HG03045 (cell line): ENCODE measurements at regions not wholly inside any gene's neighbourhood (a gene's known extent, or its start where the extent isn't known, plus 50 kb on each side); places are given as distances from the start of the nearest gene placed in this dataset.
"Not testable (repeated sequence)": the region's sequence is repeated elsewhere in the genome, so short reads cannot be mapped to it uniquely, and the experiment has no call there.

ENCODE experiments used
- ATAC-seq: cut with Tn5 transposase; IDR thresholded peaks from one replicate; pipeline ENCODE4 v1.9.1; 2021; ENCODE audit warnings: mild to moderate bottlenecking, moderate library complexity; ENCODE audit not compliant: unreplicated experiment

DNA sequence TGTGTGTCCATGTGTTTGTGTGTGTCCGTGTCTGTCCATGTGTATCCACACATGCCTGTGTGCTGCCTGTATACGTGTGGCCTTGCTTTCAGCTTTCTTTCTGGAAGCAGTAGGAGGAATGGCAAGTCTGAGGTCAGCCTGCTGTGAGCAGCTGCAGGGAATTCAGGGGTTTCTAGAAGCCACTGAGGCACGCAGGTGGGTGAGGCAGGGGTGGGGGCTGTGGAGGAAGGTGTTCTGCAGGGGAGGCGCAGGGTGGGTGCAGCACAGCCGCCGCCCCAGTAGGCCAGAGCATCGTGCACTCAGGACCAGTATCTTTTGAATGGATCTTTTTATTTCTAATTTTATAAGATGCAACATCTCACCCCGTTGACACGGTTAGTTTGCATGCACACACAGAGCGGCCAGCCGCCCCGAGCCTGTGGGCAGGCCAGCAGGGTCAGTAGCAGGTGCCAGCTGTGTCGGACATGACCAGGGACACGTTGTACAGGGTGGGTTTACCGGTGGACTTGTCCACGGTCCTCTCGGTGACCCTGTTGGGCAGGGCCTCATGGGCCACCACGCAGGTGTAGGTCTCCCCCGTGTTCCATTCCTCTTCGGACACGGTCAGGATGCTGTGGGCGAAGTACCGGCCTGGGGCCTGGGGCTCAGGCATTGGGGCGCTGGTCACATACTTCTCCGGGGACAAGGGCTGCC is 327.7 kb downstream of the TMEM121 start:
- ATAC-seq: no peak

DNA sequence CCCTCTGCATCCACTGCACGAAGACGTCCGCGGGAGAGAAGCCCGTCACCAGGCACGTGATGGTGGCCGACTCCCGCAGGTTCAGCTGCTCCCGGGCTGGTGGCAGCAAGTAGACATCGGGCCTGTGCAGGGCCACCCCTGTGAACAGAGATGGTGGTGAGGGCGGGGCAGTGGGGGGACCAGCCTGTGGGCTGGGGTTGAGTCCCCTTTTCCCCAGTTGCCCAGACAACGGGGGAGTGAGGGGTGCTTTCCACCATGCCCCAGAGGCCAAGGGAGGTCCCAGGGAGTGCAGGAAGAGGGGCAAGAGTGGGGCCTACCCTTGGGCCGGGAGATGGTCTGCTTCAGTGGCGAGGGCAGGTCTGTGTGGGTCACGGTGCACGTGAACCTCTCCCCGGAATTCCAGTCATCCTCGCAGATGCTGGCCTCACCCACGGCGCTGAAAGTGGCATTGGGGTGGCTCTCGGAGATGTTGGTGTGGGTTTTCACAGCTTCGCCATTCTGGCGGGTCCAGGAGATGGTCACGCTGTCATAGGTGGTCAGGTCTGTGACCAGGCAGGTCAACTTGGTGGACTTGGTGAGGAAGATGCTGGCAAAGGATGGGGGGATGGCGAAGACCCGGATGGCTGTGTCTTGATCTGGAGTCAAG is 328.3 kb downstream of the TMEM121 start:
- ATAC-seq: no peak

DNA sequence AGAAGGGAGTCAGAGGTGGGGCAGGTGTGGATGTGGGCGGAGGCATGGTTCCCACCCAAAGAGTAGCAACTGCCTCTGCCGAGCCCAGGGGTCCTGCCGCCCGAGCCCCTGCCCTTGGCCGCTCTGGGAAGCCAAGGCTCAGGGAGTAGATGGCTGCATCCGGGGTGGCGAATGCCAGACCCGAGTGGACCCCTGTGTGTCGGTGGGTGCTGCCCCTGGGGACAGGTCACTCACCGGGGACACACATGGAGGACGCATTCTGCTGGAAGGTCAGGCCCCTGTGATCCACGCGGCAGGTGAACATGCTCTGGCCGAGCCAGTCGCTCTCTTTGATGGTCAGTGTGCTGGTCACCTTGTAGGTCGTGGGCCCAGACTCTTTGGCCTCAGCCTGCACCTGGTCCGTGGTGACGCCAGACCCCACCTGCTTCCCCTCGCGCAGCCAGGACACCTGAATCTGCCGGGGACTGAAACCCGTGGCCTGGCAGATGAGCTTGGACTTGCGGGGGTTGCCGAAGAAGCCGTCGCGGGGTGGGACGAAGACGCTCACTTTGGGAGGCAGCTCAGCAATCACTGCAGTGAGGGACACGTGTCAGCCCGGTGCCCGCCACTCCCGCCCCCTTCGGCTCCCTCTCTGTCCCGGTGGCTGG is 329.0 kb downstream of the TMEM121 start:
- ATAC-seq: no peak

DNA sequence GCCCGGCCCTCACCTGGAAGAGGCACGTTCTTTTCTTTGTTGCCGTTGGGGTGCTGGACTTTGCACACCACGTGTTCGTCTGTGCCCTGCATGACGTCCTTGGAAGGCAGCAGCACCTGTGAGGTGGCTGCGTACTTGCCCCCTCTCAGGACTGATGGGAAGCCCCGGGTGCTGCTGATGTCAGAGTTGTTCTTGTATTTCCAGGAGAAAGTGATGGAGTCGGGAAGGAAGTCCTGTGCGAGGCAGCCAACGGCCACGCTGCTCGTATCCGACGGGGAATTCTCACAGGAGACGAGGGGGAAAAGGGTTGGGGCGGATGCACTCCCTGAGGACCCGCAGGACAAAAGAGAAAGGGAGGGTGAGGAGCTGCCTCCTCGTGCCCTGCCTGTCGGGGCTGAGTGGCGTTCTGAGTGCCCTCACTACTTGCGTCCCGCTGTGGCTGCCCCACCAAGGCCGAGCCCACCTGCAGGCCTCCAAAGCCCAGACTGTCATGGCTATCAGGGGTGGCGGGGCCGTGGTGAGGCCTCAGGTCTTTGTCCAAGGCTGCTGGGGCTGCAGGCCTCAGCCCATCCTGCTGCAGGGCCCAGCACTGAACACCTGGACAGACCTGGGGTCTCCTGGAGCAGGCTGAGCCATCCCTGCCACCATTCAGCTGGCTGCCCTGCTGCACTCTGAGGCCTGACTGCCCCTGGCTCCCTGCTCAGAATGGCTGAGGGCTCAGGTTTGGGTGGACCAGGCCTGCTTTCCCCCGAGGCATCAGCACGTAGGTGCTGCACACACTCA is 329.7 kb downstream of the TMEM121 start:
- ATAC-seq: no peak

DNA sequence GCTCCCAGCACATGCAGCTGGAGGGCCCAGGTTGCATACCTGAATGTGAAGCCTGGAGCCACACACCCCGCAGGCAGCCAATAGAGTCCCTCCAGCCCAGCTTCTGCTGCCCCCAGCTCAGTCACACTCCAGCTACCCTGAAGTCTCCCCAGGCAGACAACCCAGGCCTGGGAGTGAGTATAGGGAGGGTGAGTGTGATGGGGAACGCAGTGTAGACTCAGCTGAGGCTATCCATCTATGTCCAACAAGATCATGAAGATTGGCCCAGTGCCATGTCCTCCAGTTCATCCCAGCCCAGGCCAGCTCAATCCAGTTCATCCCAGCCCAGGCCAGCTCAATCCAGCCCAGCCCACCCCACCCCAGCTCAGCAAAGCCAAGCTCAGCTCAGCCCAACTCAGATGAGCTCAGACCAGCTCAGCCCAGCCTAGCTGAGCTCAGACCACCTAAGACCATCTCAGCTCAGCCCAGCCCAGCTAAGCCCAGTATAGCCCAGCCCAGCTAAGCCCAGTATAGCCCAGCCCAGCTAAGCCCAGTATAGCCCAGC is 330.4 kb downstream of the TMEM121 start:
- ATAC-seq: no peak

DNA sequence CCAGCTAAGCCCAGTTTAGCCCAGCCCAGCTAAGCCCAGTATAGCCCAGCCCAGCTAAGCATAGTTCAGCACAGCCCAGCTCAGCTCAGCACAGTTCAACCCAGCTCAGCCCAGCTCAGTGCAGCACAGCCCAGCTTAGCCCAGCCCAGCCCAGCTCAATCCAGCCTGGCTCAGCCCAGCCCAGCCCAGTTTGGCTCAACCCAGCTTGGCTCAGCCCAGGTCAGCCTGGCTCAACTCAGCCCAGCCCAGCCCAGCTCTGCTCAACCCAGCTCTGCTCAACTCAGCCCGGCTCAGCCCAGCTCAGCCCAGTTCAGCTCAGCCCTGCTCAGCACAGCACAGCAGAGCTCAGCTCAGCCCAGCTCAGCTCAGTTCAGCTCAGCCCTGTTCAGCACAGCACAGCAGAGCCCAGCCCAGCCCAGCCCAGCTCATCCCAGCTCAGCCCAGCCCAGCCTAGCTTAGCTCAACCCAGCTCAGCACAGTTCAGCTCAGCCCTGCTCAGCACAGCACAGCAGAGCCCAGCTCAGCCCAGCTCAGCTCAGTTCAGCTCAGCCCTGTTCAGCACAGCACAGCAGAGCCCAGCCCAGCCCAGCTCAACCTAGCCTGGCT is 330.9 kb downstream of the TMEM121 start:
- no peak for ATAC-seq

DNA sequence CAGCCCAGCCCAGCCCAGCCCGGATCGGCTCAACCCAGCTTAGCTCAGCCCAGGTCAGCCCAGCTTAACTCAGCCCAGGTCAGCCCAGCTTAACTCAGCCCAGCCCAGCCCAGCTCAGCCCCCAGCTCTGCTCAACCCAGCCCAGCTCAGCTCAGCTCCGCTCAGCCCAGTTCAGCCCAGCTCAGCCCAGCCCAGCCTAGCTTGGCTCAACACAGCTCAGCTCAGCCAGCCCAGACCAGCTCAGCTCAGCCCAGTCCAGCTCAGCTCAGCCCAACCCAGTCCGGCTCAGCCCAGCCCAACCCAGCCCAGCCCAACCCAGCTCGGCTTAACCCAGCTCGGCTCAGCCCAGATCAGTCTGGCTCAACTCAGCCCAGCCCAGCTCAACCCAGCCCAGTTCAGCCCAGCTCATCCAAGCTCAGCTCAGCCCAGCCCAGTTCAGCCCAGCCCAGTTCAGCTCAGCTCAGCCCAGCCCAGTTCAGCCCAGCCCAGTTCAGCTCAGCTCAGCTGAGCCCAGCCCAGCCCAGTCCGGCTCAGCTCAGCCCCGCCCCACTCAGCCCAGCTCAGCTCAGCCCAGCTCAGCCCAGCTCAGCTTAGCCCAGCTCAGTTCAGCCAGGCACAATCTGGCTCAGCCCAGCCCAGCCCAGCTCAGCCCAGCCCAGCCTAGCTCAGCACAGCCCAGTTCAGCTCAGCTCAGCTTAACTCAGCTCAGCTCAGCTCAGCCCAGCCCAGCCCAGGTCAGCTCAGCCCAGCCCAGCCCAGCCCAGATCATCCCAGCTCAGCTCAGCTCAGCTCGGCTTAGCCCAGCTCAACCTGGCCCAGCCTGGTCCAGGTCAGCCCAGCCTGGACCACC is 331.7 kb downstream of the TMEM121 start:
- no peak for ATAC-seq

DNA sequence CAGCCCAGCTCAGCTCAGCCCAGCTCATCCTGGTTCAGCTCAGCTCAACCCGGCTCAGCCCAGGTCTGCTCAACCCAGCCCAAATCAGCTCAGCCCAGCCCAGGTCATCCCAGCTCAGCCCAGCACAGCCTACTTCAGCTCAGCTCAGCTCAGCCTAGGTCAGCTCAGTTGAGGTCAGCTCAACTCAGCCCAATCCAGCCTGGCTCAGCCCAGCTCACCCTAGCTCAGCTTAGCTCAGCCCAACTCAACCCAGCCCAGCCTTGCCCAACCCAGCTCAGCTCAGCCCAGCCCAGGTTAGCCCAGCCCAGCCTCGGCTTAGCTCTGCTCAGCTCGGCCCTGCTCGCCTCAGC is 332.3 kb downstream of the TMEM121 start:
- no peak for ATAC-seq

DNA sequence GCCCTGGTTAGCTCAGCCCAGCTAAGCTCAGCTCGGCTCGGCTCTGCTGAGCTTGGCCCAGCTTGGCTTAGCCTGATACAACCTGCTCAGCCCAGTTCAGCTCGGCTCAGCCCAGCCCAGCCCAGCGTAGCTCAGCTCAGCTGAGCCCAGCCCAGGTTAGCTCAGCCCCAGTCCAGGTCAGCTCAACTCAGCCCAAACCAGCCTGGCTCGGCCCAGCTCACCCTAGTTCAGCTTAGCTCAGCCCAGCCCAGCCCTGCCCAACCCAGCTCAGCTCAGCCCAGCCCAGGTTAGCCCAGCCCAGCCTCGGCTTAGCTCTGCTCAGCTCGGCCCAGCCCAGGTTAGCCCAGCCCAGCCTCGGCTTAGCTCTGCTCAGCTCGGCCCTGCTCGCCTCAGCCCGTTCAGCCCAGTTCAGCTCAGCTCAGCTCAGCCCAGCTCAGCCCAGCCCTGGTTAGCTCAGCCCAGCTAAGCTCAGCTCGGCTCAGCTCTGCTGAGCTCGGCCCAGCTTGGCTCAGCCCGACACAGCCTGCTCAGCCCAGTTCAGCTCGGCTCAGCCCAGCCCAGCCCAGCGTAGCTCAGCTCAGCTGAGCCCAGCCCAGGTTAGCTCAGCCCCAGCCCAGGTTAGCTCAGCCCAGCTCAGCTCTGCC is 332.8 kb downstream of the TMEM121 start:
- ATAC-seq: not testable (repeated sequence)

DNA sequence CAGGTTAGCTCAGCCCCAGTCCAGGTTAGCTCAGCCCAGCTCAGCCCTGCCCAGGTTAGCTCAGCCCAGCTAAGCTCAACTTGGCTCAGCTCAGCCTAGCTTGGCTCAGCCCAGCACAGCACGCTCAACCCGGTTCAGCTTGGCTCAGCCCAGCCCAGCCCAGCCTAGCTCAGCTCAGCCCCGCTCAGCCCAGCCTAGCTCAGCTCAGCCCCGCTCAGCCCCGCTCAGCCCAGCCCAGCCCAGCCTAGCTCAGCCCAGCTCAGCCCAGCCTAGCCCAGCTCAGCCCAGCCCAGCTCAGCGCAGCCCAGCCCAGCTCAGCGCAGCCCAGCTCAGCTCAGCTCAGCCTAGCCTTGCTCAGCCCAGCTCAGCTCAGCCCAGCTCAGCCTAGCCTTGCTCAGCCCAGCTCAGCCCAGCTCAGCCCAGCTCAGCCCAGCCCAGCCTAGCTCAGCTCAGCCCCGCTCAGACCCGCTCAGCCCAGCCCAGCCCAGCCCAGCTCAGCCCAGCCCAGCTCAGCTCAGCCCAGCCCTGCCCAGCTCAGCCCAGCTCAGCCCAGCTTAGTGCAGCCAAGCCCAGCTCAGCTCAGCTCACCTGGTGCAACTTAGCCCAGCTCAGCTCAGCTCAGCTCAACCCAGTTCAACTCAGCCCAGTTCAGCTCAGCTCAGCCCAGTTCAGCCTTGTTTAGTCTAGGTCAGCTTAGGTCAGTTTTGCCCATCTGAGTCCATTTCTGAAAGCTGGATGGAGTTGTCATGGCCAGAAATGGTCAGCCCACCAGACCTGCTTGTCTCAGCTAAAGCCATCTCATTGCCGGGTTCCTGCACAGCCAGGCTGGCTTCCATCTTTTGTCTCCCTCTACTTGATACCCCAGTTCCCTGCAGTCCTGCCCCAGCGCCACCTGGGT is 333.6 kb downstream of the TMEM121 start:
- no peak for ATAC-seq

DNA sequence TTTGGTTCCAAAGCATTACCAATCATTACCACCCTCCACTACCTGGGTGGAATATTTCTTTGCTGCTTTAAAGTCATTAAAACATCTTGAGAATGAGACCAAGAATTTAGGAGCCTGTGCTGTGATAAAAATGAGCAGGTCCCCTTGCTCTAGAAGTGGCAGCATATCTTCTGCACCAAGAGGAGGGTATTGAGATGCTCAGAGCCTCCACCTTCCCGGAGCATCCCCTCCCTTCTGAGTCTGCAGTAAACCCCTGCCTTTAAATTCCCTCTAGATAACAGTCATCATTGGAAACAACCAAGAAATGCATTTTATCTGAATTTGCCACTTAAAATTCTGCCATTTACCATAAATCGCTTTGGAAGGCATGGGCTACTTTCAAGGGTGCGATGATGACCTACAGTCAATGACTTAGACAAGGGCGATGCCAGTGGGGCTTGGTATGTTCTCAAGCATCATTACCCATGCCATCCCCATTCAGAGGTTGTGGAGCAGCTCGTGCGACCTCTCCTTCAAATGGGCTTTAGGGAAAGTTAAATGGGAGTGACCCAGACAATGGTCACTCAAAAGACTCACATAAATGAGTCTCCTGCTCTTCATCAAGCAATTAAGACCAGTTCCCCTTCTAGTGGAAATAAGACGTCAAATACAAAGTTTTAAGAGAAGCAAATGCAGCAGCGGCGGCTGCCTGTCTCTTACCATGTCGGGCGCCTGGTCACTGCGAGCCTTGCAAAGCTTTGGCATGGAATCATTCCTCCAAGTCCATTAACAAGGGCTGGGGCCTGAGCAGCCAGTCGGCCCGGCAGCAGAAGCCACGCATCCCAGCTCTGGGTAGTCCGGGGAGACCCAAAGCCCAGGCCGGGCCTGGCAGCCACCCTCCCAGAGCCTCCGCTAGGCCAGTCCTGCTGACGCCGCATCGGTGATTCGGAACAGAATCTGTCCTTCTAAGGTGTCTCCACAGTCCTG is 334.5 kb downstream of the TMEM121 start:
- ATAC-seq: no peak

DNA sequence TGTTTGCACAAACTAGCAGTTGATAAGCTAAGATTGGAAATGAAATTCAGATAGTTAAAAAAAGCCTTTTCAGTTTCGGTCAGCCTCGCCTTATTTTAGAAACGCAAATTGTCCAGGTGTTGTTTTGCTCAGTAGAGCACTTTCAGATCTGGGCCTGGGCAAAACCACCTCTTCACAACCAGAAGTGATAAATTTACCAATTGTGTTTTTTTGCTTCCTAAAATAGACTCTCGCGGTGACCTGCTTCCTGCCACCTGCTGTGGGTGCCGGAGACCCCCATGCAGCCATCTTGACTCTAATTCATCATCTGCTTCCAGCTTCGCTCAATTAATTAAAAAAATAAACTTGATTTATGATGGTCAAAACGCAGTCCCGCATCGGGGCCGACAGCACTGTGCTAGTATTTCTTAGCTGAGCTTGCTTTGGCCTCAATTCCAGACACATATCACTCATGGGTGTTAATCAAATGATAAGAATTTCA is 335.6 kb downstream of the TMEM121 start:
- peak; percentile 37 for ATAC-seq

DNA sequence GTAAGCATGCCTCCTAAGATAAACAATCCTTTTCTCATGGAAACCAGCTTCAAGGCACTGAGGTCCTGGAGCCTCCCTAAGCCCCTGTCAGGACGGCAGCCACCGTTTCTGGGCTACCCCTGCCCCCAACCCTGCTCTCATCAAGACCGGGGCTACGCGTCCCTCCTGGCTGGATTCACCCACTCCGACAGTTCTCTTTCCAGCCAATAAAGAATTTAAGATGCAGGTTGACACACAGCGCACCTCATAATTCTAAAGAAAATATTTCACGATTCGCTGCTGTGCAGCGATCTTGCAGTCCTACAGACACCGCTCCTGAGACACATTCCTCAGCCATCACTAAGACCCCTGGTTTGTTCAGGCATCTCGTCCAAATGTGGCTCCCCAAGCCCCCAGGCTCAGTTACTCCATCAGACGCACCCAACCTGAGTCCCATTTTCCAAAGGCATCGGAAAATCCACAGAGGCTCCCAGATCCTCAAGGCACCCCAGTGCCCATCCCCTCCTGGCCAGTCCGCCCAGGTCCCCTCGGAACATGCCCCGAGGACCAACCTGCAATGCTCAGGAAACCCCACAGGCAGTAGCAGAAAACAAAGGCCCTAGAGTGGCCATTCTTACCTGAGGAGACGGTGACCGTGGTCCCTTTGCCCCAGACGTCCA is 336.3 kb downstream of the TMEM121 start:
- no peak for ATAC-seq

DNA sequence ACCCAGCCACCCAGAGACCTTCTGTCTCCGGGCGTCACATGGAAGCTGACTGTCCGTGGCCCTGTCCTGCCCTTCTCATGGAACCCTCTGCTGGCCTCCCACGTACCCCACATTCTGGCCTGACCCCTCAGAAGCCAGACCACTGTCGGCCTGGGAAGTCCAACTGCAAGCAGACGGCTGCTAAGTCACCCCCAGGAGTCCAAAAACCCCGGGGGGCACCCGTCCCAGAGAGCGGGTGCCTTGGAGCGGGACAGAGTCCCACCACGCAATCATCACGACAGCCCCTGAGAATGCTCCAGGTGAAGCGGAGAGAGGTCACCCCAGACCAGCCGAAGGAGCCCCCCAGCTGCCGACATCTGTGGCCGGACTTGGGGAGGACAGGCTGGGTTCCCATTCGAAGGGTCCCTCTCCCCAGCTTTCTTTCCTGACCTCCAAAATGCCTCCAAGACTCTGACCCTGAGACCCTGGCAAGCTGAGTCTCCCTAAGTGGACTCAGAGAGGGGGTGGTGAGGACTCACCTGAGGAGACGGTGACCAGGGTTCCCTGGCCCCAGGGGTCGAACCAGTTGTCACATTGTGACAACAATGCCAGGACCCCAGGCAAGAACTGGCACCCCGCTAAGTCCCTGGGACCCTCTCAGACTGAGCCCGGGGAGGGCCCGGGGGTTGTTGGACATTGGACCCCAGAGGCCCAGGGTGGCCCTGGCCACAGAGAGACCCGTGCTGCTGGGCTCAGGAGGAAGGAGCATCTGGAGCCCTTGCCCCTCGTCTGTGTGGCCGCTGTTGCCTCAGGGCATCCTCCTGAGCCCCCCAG is 337.1 kb downstream of the TMEM121 start:
- no peak for ATAC-seq

DNA sequence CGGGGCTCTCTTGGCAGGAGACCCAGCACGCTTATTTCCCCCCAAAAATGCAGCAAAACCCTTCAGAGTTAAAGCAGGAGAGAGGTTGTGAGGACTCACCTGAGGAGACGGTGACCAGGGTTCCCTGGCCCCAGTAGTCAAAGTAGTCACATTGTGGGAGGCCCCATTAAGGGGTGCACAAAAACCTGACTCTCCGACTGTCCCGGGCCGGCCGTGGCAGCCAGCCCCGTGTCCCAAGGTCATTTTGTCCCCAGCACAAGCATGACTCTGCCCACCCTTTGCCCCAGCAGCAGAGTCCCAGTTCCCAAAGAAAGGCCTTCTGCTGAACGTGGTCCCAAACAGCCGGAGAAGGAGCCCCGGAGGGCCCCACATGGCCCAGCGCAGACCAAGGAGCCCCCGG is 337.7 kb downstream of the TMEM121 start:
- ATAC-seq: no peak
